ENCODE measurements at regions not wholly inside any gene's neighbourhood (a gene's known extent, or its start where the extent isn't known, plus 50 kb on each side); places are given as distances from the start of the nearest gene placed in this dataset.

- Mint-ChIP-seq H3K27me3 (peaks cover 25 to 43% of the 10 kb centered on the region in 2 donors), H3K36me3 (ENCODE audit: insufficient read depth) (peaks cover 10% of the 10 kb centered on the region), H3K27ac (no peak overlapping the region), H3K4me1 (ENCODE audit: low read depth in 2 of 2) (peaks cover 14 to 20% of the 10 kb centered on the region in 2 donors), H3K9me3 (no peaks in the 10 kb centered on the region), H3K4me3 (peak overlapping the region in 1 of 2 donors; percentile 64)
- DNase-seq = no peak
- no peak for ATAC-seq (replicated peaks)
Measured at GRCh38 chr6:168875811-168876576, 377.7 kb downstream of the THBS2 start.

- H3K4me1 Mint-ChIP-seq (ENCODE audit: low read depth in 2 of 2) = peaks cover 15 to 20% of the 10 kb centered on the region in 2 donors
- peaks cover 25 to 36% of the 10 kb centered on the region in 2 donors for H3K27me3 Mint-ChIP-seq
- DNase-seq (no peak), ATAC-seq (replicated peaks) (no peak)
- H3K27ac Mint-ChIP-seq = no peak overlapping the region
- H3K4me3 Mint-ChIP-seq = no peak overlapping the region
- H3K9me3 Mint-ChIP-seq = no peaks in the 10 kb centered on the region
- peaks cover 18% of the 10 kb centered on the region for H3K36me3 Mint-ChIP-seq (ENCODE audit: insufficient read depth)
Measured at GRCh38 chr6:168874637-168875036, 379.0 kb downstream of the THBS2 start.

GRCh38 chr6:168873278-168874190, 380.1 kb downstream of the THBS2 start:
- ATAC-seq (replicated peaks) (no peak), DNase-seq (no peak)
- Mint-ChIP-seq H3K27me3 (peaks cover 25 to 36% of the 10 kb centered on the region in 2 donors), H3K4me1 (ENCODE audit: low read depth in 2 of 2) (peaks cover 15 to 20% of the 10 kb centered on the region in 2 donors), H3K4me3 (no peak overlapping the region), H3K9me3 (no peaks in the 10 kb centered on the region), H3K27ac (peak overlapping the region in 1 of 2 donors; percentile 84), H3K36me3 (ENCODE audit: insufficient read depth) (peaks cover 18% of the 10 kb centered on the region)

GRCh38 chr6:168871642-168872315, 381.9 kb downstream of the THBS2 start:
- no peak for ATAC-seq (replicated peaks)
- H3K4me1 Mint-ChIP-seq (ENCODE audit: low read depth in 2 of 2) = peaks cover 6 to 13% of the 10 kb centered on the region in 2 donors
- peak overlapping the region; percentile 16 to 88 for H3K27ac Mint-ChIP-seq
- H3K4me3 Mint-ChIP-seq = no peak overlapping the region
- peaks cover 25 to 43% of the 10 kb centered on the region in 2 donors for H3K27me3 Mint-ChIP-seq
- H3K9me3 Mint-ChIP-seq = no peaks in the 10 kb centered on the region
- H3K36me3 Mint-ChIP-seq (ENCODE audit: insufficient read depth) = peaks cover 18% of the 10 kb centered on the region
- no peak for DNase-seq

- H3K36me3 Mint-ChIP-seq (ENCODE audit: insufficient read depth) = peaks cover 18% of the 10 kb centered on the region
- DNase-seq (no peak), ATAC-seq (replicated peaks) (no peak)
- no peaks in the 10 kb centered on the region for H3K9me3 Mint-ChIP-seq
- H3K4me1 Mint-ChIP-seq (ENCODE audit: low read depth in 2 of 2) = peaks cover 3 to 5% of the 10 kb centered on the region in 2 donors
- H3K27ac Mint-ChIP-seq = peak overlapping the region; percentile 16 to 88
- peaks cover 25 to 35% of the 10 kb centered on the region in 2 donors for H3K27me3 Mint-ChIP-seq
- H3K4me3 Mint-ChIP-seq = no peak overlapping the region
Measured at GRCh38 chr6:168870982-168871381, 382.7 kb downstream of the THBS2 start.

- peaks cover 10 to 15% of the 10 kb centered on the region in 2 donors for H3K27me3 Mint-ChIP-seq
- H3K36me3 Mint-ChIP-seq (ENCODE audit: insufficient read depth) = peaks cover 10% of the 10 kb centered on the region
- ATAC-seq (replicated peaks) (no peak), DNase-seq (no peak)
- H3K9me3 Mint-ChIP-seq = no peaks in the 10 kb centered on the region
- no peak overlapping the region for H3K27ac Mint-ChIP-seq
- H3K4me3 Mint-ChIP-seq = no peak overlapping the region
- peaks cover 0 to 1% of the 10 kb centered on the region in 2 donors for H3K4me1 Mint-ChIP-seq (ENCODE audit: low read depth in 2 of 2)
Measured at GRCh38 chr6:168867247-168868102, 386.2 kb downstream of the THBS2 start.

- H3K27me3 Mint-ChIP-seq = peaks cover 4 to 14% of the 10 kb centered on the region in 2 donors
- no peaks in the 10 kb centered on the region for H3K9me3 Mint-ChIP-seq
- no peak overlapping the region for H3K4me3 Mint-ChIP-seq
- H3K27ac Mint-ChIP-seq = no peak overlapping the region
- peaks cover 0 to 1% of the 10 kb centered on the region in 2 donors for H3K4me1 Mint-ChIP-seq (ENCODE audit: low read depth in 2 of 2)
- DNase-seq (no peak), ATAC-seq (replicated peaks) (no peak)
- H3K36me3 Mint-ChIP-seq (ENCODE audit: insufficient read depth) = peaks cover 10% of the 10 kb centered on the region
Measured at GRCh38 chr6:168866534-168866933, 387.1 kb downstream of the THBS2 start.

- no peak for DNase-seq
- no peak overlapping the region for H3K27ac Mint-ChIP-seq
- H3K4me1 Mint-ChIP-seq (ENCODE audit: low read depth in 2 of 2) = no peaks in the 10 kb centered on the region
- H3K27me3 Mint-ChIP-seq = peaks cover 0 to 19% of the 10 kb centered on the region in 2 donors
- H3K9me3 Mint-ChIP-seq = no peaks in the 10 kb centered on the region
- ATAC-seq (replicated peaks) = no peak
- H3K4me3 Mint-ChIP-seq = no peak overlapping the region
- peaks cover 3% of the 10 kb centered on the region for H3K36me3 Mint-ChIP-seq (ENCODE audit: insufficient read depth)
Measured at GRCh38 chr6:168865522-168865921, 388.1 kb downstream of the THBS2 start.

GRCh38 chr6:168864541-168865460, 388.8 kb downstream of the THBS2 start:
- no peaks in the 10 kb centered on the region for H3K9me3 Mint-ChIP-seq
- H3K36me3 Mint-ChIP-seq (ENCODE audit: insufficient read depth) = no peaks in the 10 kb centered on the region
- no peaks in the 10 kb centered on the region for H3K4me1 Mint-ChIP-seq (ENCODE audit: low read depth in 2 of 2)
- H3K4me3 Mint-ChIP-seq = no peak overlapping the region
- peaks cover 0 to 23% of the 10 kb centered on the region in 2 donors for H3K27me3 Mint-ChIP-seq
- ATAC-seq (replicated peaks) (no peak), DNase-seq (no peak)
- peak overlapping the region in 1 of 2 donors; percentile 46 for H3K27ac Mint-ChIP-seq

- ATAC-seq (replicated peaks) (no peak), DNase-seq (no peak)
- no peaks in the 10 kb centered on the region for H3K9me3 Mint-ChIP-seq
- no peak overlapping the region for H3K4me3 Mint-ChIP-seq
- no peaks in the 10 kb centered on the region for H3K36me3 Mint-ChIP-seq (ENCODE audit: insufficient read depth)
- peaks cover 0 to 23% of the 10 kb centered on the region in 2 donors for H3K27me3 Mint-ChIP-seq
- H3K4me1 Mint-ChIP-seq (ENCODE audit: low read depth in 2 of 2) = no peaks in the 10 kb centered on the region
- peak overlapping the region in 1 of 2 donors; percentile 46 for H3K27ac Mint-ChIP-seq
Measured at GRCh38 chr6:168863467-168863866, 390.2 kb downstream of the THBS2 start.

- H3K4me1 Mint-ChIP-seq (ENCODE audit: low read depth in 2 of 2) = no peaks in the 10 kb centered on the region
- ATAC-seq (replicated peaks) (no peak), DNase-seq (no peak)
- no peaks in the 10 kb centered on the region for H3K36me3 Mint-ChIP-seq (ENCODE audit: insufficient read depth)
- H3K4me3 Mint-ChIP-seq = no peak overlapping the region
- H3K9me3 Mint-ChIP-seq = no peaks in the 10 kb centered on the region
- H3K27me3 Mint-ChIP-seq = peaks cover 0 to 21% of the 10 kb centered on the region in 2 donors
- H3K27ac Mint-ChIP-seq = no peak overlapping the region
Measured at GRCh38 chr6:168862346-168862980, 391.2 kb downstream of the THBS2 start.

Data from effector memory CD8-positive, alpha-beta T cell (primary cell).